ENCODE measurements at regions not wholly inside any gene's neighbourhood (a gene's known extent, or its start where the extent isn't known, plus 50 kb on each side); places are given as distances from the start of the nearest gene placed in this dataset.

DNA sequence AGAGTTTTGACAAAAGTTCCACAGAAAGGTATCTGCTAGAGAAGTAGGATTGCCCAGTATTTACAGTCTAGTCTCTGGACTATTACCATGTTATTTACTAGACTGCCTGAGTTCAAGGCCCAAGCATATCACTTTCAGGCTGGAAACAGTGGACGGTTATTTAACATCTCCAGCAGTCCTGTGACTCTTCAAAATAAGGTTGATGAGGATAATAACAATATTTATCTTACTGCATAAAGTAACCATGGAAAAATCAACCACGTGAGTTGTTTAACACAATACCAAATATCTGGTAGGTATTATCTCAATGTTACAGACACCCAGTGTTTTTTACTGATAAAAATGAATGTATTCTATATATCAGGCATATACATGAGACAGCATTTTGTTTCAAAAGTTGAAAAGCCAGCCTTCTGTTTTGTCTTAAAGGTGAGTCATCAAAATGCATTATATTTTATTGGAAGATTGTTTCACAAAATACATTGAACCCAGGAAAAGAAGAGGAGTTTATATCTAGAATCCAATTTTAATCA is 535.8 kb downstream of the TBL1XR1 start (continued):
- TF ChIP-seq CHD4 (IDR thresholded peaks at IDR 0.05; ENCODE audit: insufficient read depth, insufficient replicate concordance, low read depth, low read length, poor library complexity, severe bottlenecking) (no peak), MAFF (IDR thresholded peaks at IDR 0.05; ENCODE audit: low read length) (peak; percentile 93), NR1H2 (CRISPR knock-in tag; IDR thresholded peaks at IDR 0.05) (no peak), TEAD4 (IDR thresholded peaks at IDR 0.05; ENCODE audit: low read length) (peak; percentile 99), TEAD4 (CRISPR knock-in tag; IDR thresholded peaks at IDR 0.05; ENCODE audit: borderline replicate concordance) (no peak), PHF8 (IDR thresholded peaks at IDR 0.05; ENCODE audit: borderline replicate concordance, low read length) (no peak), SRF (CRISPR knock-in tag; IDR thresholded peaks at IDR 0.05) (no peak), GABPB1 (CRISPR knock-in tag; IDR thresholded peaks at IDR 0.05) (no peak), ZZZ3 (IDR thresholded peaks at IDR 0.05) (no peak), SRSF1 (IDR thresholded peaks at IDR 0.05; ENCODE audit: low read depth, low read length) (no peak), LARP7 (IDR thresholded peaks at IDR 0.05) (no peak), HDGF (IDR thresholded peaks at IDR 0.05) (no peak), MTF1 (CRISPR knock-in tag; IDR thresholded peaks at IDR 0.05; ENCODE audit: borderline replicate concordance) (no peak), JUNB (CRISPR knock-in tag; conservative IDR thresholded peaks at IDR 0.05) (no peak), CBFA2T3 (IDR thresholded peaks at IDR 0.05) (peak; percentile 97), ZNF589 (CRISPR knock-in tag; IDR thresholded peaks at IDR 0.05; ENCODE audit: low read depth) (no peak; the same call in 1 of the 2 replicates), GTF2E2 (tag; IDR thresholded peaks at IDR 0.05) (peak; percentile 30; the same call in 1 of the 2 replicates), L3MBTL2 (IDR thresholded peaks at IDR 0.05) (no peak)
- TF ChIP-seq, protein P1, sequence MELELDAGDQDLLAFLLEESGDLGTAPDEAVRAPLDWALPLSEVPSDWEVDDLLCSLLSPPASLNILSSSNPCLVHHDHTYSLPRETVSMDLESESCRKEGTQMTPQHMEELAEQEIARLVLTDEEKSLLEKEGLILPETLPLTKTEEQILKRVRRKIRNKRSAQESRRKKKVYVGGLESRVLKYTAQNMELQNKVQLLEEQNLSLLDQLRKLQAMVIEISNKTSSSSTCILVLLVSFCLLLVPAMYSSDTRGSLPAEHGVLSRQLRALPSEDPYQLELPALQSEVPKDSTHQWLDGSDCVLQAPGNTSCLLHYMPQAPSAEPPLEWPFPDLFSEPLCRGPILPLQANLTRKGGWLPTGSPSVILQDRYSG (tag; conservative IDR thresholded peaks at IDR 0.05; ENCODE audit: low read depth): no peak
- TF ChIP-seq, protein P2, sequence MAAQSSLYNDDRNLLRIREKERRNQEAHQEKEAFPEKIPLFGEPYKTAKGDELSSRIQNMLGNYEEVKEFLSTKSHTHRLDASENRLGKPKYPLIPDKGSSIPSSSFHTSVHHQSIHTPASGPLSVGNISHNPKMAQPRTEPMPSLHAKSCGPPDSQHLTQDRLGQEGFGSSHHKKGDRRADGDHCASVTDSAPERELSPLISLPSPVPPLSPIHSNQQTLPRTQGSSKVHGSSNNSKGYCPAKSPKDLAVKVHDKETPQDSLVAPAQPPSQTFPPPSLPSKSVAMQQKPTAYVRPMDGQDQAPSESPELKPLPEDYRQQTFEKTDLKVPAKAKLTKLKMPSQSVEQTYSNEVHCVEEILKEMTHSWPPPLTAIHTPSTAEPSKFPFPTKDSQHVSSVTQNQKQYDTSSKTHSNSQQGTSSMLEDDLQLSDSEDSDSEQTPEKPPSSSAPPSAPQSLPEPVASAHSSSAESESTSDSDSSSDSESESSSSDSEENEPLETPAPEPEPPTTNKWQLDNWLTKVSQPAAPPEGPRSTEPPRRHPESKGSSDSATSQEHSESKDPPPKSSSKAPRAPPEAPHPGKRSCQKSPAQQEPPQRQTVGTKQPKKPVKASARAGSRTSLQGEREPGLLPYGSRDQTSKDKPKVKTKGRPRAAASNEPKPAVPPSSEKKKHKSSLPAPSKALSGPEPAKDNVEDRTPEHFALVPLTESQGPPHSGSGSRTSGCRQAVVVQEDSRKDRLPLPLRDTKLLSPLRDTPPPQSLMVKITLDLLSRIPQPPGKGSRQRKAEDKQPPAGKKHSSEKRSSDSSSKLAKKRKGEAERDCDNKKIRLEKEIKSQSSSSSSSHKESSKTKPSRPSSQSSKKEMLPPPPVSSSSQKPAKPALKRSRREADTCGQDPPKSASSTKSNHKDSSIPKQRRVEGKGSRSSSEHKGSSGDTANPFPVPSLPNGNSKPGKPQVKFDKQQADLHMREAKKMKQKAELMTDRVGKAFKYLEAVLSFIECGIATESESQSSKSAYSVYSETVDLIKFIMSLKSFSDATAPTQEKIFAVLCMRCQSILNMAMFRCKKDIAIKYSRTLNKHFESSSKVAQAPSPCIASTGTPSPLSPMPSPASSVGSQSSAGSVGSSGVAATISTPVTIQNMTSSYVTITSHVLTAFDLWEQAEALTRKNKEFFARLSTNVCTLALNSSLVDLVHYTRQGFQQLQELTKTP (IDR thresholded peaks at IDR 0.05; ENCODE audit: low read depth in 1 of 2, partially characterized antibody in 2 of 2): peak in 1 of 2 experiments; percentile 73
- TF ChIP-seq, protein P3, sequence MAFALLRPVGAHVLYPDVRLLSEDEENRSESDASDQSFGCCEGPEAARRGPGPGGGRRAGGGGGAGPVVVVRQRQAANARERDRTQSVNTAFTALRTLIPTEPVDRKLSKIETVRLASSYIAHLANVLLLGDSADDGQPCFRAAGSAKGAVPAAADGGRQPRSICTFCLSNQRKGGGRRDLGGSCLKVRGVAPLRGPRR (CRISPR knock-in tag; IDR thresholded peaks at IDR 0.05): no peak

Measured in K562 (cell line).